ENCODE measurements at regions not wholly inside any gene's neighbourhood (a gene's known extent, or its start where the extent isn't known, plus 50 kb on each side); places are given as distances from the start of the nearest gene placed in this dataset.

DNA sequence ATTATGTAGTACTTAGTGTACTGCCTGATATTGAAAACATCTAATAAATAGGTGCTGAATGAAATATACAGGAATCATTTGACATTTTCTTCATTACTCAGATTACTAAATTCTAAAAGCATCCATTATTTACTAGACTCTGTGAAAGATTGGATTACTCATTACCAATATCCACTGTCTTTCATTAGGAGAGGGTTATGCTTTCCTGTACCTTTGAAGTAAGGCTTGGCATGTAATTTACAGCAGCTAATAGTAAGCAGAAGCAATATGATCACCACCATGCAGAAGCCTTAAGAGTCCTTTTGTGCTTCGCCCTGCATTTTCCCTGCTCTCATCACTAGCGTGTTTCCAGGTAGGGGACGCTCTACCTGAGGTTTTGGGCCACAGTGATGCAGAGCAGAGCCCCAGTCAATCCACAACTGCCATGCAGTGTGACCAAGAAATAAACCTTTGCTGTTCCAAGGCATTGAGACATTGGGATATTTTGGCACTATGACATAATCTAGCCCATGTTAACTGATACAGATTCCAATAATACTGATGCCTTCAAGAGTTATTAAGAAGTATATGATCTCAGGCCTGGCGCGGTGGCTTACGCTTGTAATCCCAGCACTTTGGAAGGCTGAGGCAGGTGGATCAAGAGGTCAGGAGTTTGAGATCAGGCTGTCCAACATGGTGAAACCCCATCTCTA is 502.8 kb upstream of the MARCKS start:
- TF ChIP-seq, protein P1, sequence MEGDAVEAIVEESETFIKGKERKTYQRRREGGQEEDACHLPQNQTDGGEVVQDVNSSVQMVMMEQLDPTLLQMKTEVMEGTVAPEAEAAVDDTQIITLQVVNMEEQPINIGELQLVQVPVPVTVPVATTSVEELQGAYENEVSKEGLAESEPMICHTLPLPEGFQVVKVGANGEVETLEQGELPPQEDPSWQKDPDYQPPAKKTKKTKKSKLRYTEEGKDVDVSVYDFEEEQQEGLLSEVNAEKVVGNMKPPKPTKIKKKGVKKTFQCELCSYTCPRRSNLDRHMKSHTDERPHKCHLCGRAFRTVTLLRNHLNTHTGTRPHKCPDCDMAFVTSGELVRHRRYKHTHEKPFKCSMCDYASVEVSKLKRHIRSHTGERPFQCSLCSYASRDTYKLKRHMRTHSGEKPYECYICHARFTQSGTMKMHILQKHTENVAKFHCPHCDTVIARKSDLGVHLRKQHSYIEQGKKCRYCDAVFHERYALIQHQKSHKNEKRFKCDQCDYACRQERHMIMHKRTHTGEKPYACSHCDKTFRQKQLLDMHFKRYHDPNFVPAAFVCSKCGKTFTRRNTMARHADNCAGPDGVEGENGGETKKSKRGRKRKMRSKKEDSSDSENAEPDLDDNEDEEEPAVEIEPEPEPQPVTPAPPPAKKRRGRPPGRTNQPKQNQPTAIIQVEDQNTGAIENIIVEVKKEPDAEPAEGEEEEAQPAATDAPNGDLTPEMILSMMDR (IDR thresholded peaks at IDR 0.05): no peak

DNA sequence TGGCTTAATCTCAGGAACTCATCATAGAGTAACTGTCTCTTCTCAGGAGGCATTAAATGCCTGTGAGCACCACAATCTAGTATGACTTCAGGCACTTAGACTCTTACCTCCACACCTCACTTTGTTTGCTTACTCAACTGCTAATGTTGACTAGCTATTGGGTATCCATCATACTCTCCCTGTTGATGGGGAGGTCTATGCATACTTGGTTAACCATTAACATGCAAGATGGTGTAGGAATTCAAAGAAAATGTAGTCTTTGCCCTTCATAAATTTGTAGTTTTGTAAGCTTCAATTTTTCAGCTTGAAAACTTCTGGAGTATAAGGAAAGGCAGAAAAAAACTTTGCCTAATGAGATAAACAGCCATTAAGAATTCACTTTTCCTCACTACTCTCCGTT is 501.0 kb upstream of the MARCKS start:
- TF ChIP-seq, protein P1 (IDR thresholded peaks at IDR 0.05): no peak

DNA sequence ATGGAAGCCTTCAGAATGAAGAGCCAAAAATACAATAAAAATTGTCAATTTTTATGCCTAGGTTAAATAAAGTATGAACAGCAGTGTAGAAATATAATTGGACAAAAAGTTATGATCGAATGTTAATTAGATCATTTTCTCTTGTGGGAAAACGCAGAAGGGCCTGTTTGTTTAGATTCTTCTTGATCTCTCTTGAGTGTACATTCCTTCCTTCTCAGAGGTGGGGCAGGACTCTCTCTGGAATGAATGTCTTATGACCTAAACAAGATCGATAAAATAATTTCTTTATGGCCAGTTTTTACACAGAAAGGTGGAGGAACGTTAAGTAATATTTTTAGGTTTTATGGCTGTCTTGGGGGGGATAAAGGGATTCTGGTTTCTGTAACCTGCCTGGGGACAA is 500.1 kb upstream of the MARCKS start:
- TF ChIP-seq, protein P1 (IDR thresholded peaks at IDR 0.05): no peak

DNA sequence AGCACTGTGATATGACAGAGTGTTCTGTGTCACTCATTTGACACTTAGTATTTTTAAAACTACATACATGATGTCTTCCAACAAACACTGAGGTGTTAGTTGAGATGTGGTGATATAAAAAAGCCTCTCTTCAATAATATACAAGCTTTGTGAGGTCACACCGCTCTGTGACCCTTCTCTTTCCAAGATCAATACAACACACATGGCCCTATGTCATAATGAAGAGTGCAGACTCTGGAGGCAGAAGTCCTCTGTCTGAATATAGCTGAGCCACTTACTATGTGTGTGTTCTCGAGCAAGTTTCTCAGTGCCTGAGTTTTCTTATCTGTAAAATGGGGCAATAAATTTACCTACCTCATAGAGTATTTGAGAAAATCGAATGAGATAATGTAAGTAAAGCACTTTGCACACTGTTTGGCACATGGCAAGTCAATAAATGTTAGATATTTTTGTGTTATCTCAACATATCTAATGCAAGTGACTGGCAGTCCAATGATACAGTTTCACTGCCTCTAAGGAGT is 499.0 kb upstream of the MARCKS start:
- TF ChIP-seq, protein P1 (IDR thresholded peaks at IDR 0.05): no peak

DNA sequence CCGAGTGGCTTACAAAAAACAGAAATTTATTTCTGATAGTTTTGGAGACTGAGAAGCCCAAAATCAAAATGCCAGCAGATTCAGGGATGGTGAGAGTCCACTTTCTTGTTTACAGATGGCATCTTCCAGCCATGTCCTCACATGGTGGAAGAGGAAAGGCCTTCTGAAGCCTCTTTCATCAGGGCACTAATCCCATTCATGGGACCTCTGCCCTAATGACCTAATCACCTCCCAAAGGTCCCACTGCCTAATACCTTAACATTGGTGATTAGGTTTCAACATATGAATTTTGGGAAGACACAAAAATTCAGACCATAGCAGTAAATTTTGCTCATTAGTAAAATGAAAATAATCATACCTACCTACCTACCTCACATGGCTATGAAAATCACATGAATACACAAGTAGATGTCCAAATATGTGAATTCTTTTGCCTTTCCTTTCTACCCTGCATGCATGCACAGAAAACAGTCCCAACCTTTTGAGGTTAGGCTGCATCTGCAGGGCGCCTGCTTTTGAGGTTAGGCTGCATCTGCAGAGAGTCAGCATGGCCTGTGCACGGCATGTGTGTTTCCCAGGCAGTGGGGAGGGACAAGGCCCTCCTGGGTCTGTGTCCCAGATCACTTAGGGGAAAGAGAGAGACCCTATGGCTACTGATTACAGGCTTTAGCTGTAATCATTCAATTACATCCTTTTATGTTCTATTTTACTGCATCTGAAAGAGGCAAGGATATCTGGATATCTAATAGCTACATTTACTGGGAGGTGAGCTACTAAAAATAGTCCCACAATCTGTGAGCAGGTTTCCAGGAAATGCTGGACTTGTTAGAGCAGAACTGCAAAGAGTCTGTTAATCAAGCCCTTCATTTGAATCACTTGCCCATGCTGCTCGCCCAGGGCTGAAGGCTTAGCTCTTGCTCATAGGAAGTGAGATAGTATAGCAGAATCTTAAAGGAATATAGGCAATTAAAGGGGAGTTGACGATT is 497.7 kb upstream of the MARCKS start:
- TF ChIP-seq, protein P1 (IDR thresholded peaks at IDR 0.05): no peak

DNA sequence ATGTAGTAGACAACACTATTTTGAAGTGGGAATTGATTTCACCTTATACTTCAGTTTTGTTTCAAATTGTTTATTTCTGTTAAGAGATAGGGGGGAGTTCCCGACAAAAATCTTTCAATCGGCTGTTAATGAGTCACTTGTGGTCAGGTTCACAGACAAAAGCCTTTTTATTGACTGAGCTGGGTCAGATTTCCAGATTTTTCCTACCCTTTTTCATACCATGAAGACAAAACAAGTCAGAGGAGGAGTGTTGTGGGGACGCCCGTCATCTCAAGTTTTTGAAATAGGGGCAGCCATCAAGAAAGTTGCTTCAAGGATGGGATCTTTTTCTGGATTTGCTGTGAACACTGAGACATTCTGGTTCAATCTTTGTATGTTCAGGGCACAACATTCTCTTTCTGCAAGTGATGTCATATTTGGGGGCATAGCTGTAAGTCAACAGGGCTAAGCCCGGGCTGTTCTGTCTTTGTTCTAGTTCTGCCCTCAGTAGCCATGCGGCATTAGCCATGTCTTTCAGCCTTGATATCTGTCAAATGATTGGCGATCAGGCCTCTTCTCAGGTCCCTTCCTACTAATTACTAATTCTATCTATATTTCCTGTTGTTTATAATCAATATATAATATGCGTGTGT is 496.0 kb upstream of the MARCKS start:
- TF ChIP-seq, protein P1 (IDR thresholded peaks at IDR 0.05): no peak

DNA sequence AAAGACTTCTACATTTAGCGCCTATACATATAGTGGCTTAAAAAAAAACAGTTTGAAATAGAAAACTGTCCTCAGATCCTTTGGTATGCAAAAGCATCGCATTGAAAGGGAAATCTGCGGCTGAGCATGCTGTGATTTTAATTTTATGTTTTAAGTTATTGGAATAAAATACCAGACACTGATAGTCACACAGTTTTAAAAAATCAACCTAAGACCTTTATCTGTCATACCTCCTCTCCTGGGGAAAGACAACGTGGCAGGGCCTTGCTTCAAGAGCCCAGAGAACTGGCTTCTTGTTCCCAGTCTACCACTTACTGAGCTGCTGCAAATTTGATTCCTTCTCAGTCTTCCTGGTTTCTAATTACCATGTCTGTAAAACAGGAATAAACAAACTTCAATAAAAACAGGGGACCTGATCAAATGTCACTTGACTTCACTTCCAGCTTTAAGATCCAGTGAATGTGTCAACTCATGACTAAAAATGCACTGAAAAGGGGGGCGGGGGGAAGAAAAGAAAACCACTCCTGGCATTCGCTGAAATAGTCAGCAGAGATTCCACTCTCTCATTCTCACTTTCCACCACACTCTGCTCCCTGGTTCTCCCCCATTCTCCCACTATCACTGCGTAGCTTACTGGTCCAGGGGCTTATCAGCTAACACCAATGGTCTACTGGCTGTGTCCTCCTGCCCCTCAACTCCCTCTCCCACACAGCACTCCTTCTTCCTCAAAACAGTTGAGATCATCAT is 494.7 kb upstream of the MARCKS start:
- TF ChIP-seq, protein P1 (IDR thresholded peaks at IDR 0.05): no peak
